ENCODE measurements at regions not wholly inside any gene's neighbourhood (a gene's known extent, or its start where the extent isn't known, plus 50 kb on each side); places are given as distances from the start of the nearest gene placed in this dataset.

- no peak for FAIRE-seq
- TF ChIP-seq, protein P1, sequence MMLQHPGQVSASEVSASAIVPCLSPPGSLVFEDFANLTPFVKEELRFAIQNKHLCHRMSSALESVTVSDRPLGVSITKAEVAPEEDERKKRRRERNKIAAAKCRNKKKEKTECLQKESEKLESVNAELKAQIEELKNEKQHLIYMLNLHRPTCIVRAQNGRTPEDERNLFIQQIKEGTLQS (IDR thresholded peaks at IDR 0.05; ENCODE audit: insufficient read depth, low read depth, low read length) = no peak
- TF ChIP-seq, protein P2, sequence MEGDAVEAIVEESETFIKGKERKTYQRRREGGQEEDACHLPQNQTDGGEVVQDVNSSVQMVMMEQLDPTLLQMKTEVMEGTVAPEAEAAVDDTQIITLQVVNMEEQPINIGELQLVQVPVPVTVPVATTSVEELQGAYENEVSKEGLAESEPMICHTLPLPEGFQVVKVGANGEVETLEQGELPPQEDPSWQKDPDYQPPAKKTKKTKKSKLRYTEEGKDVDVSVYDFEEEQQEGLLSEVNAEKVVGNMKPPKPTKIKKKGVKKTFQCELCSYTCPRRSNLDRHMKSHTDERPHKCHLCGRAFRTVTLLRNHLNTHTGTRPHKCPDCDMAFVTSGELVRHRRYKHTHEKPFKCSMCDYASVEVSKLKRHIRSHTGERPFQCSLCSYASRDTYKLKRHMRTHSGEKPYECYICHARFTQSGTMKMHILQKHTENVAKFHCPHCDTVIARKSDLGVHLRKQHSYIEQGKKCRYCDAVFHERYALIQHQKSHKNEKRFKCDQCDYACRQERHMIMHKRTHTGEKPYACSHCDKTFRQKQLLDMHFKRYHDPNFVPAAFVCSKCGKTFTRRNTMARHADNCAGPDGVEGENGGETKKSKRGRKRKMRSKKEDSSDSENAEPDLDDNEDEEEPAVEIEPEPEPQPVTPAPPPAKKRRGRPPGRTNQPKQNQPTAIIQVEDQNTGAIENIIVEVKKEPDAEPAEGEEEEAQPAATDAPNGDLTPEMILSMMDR (IDR thresholded peaks at IDR 0.05; ENCODE audit: control extremely low read depth in 1 of 3, insufficient read depth in 1 of 3, low read depth in 1 of 3, low read length in 3 of 3) = no peak
- no peak for TF ChIP-seq CREB1 (IDR thresholded peaks at IDR 0.05)
- TF ChIP-seq GTF2F1 (IDR thresholded peaks at IDR 0.05; ENCODE audit: borderline replicate concordance, low read depth, low read length) = no peak
- no peak for TF ChIP-seq SIX5 (IDR thresholded peaks at IDR 0.05; ENCODE audit: low read depth, low read length)
- no peak for TF ChIP-seq RAD21 (IDR thresholded peaks at IDR 0.05 in 1 of 2, conservative IDR thresholded peaks at IDR 0.05 in 1 of 2; ENCODE audit: low read depth in 2 of 2, low read length in 2 of 2)
- no peak for TF ChIP-seq RFX5 (IDR thresholded peaks at IDR 0.05; ENCODE audit: borderline replicate concordance, low read depth, low read length)
- TF ChIP-seq SUZ12 (IDR thresholded peaks at IDR 0.05; ENCODE audit: low read length) = no peak
- TF ChIP-seq TAF7 (optimal IDR thresholded peaks at IDR 0.05; ENCODE audit: borderline replicate concordance, low read depth, low read length) = no peak
- no peak for TF ChIP-seq POU5F1 (IDR thresholded peaks at IDR 0.05; ENCODE audit: low read depth, low read length)
- TF ChIP-seq CEBPB (IDR thresholded peaks at IDR 0.05; ENCODE audit: low read depth, low read length) = no peak
Measured at GRCh38 chr2:2840681-2841300, 509.7 kb upstream of the MYT1L start.

More at GRCh38 chr2:2840681-2841300, 509.7 kb upstream of the MYT1L start:
- Histone ChIP-seq H3K4me2 (ENCODE audit: insufficient read depth in 1 of 2, low read depth in 2 of 2, low read length in 2 of 2) (no peak overlapping the region), H3K56ac (replicated peaks; ENCODE audit: insufficient read length, low read depth, low read length) (no peak overlapping the region), H3K4me3 (ENCODE audit: extremely low read depth in 1 of 4, insufficient read depth in 2 of 4, low read depth in 3 of 4, low read length in 4 of 4) (no peak overlapping the region), H2BK120ac (replicated peaks; ENCODE audit: low read depth, low read length) (no peak overlapping the region), H4K20me1 (replicated peaks in 1 of 2; ENCODE audit: control insufficient read depth in 1 of 2, insufficient read depth in 2 of 2, low read length in 2 of 2) (no peaks in the 10 kb centered on the region), H3K4me1 (replicated peaks in 1 of 4; ENCODE audit: control insufficient read depth in 3 of 4, insufficient read depth in 4 of 4, low read length in 3 of 4) (no peaks in the 10 kb centered on the region; a peak in 1 of 7 replicates), H3K27ac (ENCODE audit: low read depth, low read length) (no peak overlapping the region), H3K14ac (ENCODE audit: insufficient read length) (no peak overlapping the region), H2BK20ac (ENCODE audit: low read length) (no peak overlapping the region), H3K79me1 (ENCODE audit: low read depth, low read length) (no peaks in the 10 kb centered on the region), H4K8ac (ENCODE audit: extremely low read depth, insufficient read depth, low read length) (no peak overlapping the region), H3K36me3 (ENCODE audit: control insufficient read depth in 2 of 4, insufficient read depth in 4 of 4, low read length in 3 of 4) (no peaks in the 10 kb centered on the region), H2AK5ac (ENCODE audit: low read depth, low read length) (no peak overlapping the region), H4K5ac (ENCODE audit: insufficient read length, low read depth, low read length) (no peak overlapping the region), H3K18ac (ENCODE audit: extremely low read depth, low read length) (no peak overlapping the region), H2BK12ac (ENCODE audit: low read depth, low read length) (no peak overlapping the region), H2BK15ac (ENCODE audit: low read length) (no peak overlapping the region), H2BK5ac (ENCODE audit: low read depth, low read length) (no peak overlapping the region), H3K23ac (ENCODE audit: insufficient read length) (no peak overlapping the region), H3K23me2 (ENCODE audit: low read depth, low read length) (no peaks in the 10 kb centered on the region), H4K91ac (replicated peaks; ENCODE audit: insufficient read length, low read length) (no peak overlapping the region), H3K27me3 (replicated peaks in 1 of 4; ENCODE audit: control insufficient read depth in 3 of 4, extremely low read depth in 1 of 4, insufficient read depth in 3 of 4, low read length in 3 of 4) (no peaks in the 10 kb centered on the region), H3K9ac (replicated peaks in 1 of 4; ENCODE audit: extremely low read depth in 1 of 4, low read depth in 3 of 4, low read length in 3 of 4) (no peak overlapping the region), H2AFZ (ENCODE audit: low read length) (no peak overlapping the region), H3K4ac (replicated peaks; ENCODE audit: insufficient read length, low read depth, low read length) (no peak overlapping the region), H3K9me3 (ENCODE audit: insufficient read depth in 2 of 2, low read depth in 1 of 2, low read length in 1 of 2) (no peaks in the 10 kb centered on the region), H3K79me2 (ENCODE audit: control insufficient read depth in 1 of 2, insufficient read depth in 2 of 2, low read length in 2 of 2) (no peaks in the 10 kb centered on the region)
- 90% methylated on average over 17 of the region's 17 CpGs; no CpG with 5 or more reads in 1 of the 2 experiments for WGBS, 2 experiments (ENCODE audit: extremely low coverage in 1 of 2, insufficient coverage in 1 of 2, insufficient read length in 1 of 2, insufficient replicate concordance in 2 of 2, low coverage in 1 of 2, low lambda C conversion rate in 2 of 2, missing lambda C conversion rate in 1 of 2)
- CTCF ChIA-PET (ENCODE audit: partially characterized antibody) = no interaction called here
- no peak for DNase-seq (ENCODE audit: low read depth in 1 of 2, low spot score in 2 of 2)
- POLR2A ChIA-PET (ENCODE audit: partially characterized antibody) = no interaction called here

Measured in H1 (cell line).